Activated CD8-positive, alpha-beta T cell treated with anti-CD3 and anti-CD28 coated beads for 36 hours (primary cell): ENCODE measurements at regions not wholly inside any gene's neighbourhood (a gene's known extent, or its start where the extent isn't known, plus 50 kb on each side); places are given as distances from the start of the nearest gene placed in this dataset.

Experiments used
- ATAC-seq: fragments of 200-7000 bp; cut with Tn5 transposase; one replicate; pipeline ENCODE4 v1.10.0; 2021; ENCODE audit warnings: mild to moderate bottlenecking, moderate library complexity
- CTCF ChIA-PET: fragments of 350-600 bp; sonication (Branson Sonifier 250); formaldehyde crosslinking; loops from one replicate; lab custom pipeline; 2021; ENCODE audit warnings: antibody characterized with exemption; lab: Charles Lee
- POLR2A ChIA-PET: fragments of 350-600 bp; sonication (Branson Sonifier 250); formaldehyde crosslinking; loops from one replicate; lab custom pipeline; 2021; ENCODE audit warnings: antibody characterized with exemption; lab: Charles Lee
- DNase-seq: peaks from one replicate; pipeline ENCODE4 v3.0.0-alpha.2; 2020
- H3K27ac Mint-ChIP-seq: one replicate; pipeline ENCODE4 v1.8.0; 2021; ENCODE audit warnings: mild to moderate bottlenecking, mixed read lengths
- H3K27me3 Mint-ChIP-seq: one replicate; pipeline ENCODE4 v1.8.0; 2021; ENCODE audit warnings: mixed read lengths
- H3K36me3 Mint-ChIP-seq: one replicate; pipeline ENCODE4 v1.8.0; 2021; ENCODE audit warnings: low read depth, mixed read lengths
- H3K4me1 Mint-ChIP-seq: one replicate; pipeline ENCODE4 v1.8.0; 2021; ENCODE audit warnings: low read depth, mixed read lengths
- H3K4me3 Mint-ChIP-seq: one replicate; pipeline ENCODE4 v1.8.0; 2021; ENCODE audit warnings: mild to moderate bottlenecking, moderate library complexity, mixed read lengths
- H3K9me3 Mint-ChIP-seq: one replicate; pipeline ENCODE4 v1.8.0; 2021; ENCODE audit warnings: mixed read lengths
- CTCF ChIP-seq: fragments of 200-600 bp; IDR thresholded peaks from one replicate; pipeline ENCODE4 v1.8.0; 2022; ENCODE audit warnings: antibody characterized with exemption, mild to moderate bottlenecking
- intact Hi-C: fragments of 100-400 bp; cut with micrococcal nuclease; formaldehyde crosslinking; loops from one replicate; pipeline ENCODE4 v1.10.0; 2022

DNA sequence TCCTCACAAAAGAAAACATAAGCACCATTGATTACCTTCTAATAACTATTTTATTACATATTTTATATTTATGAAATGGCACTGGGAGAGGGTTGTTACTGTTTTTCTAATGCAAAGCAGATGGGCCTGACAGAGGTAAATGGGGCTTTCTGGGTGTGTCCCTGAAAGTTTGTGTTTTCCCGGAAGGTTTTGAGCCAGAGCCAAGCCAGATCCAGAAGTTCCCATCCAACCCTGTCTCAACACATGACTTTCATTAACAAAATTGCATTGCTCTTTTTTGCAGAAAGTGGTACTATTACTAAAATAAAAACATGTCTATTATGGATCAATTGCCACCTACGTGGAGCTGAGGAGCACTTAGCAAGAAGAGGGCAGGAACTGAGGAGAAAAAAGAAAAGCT is 181.3 kb downstream of the RAB28 start:
- CTCF ChIA-PET, result no interaction called here
- Mint-ChIP-seq H3K9me3 (peaks cover 22% of the 10 kb centered on the region), H3K4me1 (no peaks in the 10 kb centered on the region), H3K27ac (no peak overlapping the region), H3K27me3 (no peaks in the 10 kb centered on the region), H3K36me3 (peaks cover 22% of the 10 kb centered on the region), H3K4me3 (no peak overlapping the region)
- POLR2A ChIA-PET, result no interaction called here
- intact Hi-C loops, result no loop called here
- no peak for TF ChIP-seq CTCF
- no peak for DNase-seq
- ATAC-seq, result no peak

GRCh38 chr4:13299343-13299742 is 184.8 kb downstream of the RAB28 start:
- intact Hi-C loops, result no loop called here
- ATAC-seq, result no peak

DNA sequence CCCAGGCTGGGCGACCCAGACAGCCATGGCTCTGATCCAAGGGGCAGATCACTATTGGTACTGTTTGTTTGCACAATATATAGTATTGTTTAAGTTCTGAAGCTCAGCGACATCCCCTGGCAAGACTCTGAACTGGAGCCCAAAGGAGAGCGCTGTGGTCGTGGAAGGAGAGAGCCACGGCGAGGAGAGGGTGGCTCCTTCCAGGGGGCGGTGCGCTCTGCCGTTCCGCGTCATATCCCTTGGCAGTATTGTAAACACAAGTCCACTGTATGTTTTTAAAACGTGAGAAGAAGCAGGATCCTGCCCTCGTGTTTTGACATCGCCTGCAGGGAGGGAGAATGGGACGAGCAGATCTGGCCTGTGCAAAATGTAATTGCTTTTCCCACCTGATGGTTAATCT is 185.5 kb downstream of the RAB28 start:
- no peak overlapping the region for H3K27ac Mint-ChIP-seq
- H3K4me1 Mint-ChIP-seq, result no peaks in the 10 kb centered on the region
- peaks cover 30% of the 10 kb centered on the region for H3K36me3 Mint-ChIP-seq
- intact Hi-C loops, result no loop called here
- peaks cover 28% of the 10 kb centered on the region for H3K9me3 Mint-ChIP-seq
- ChIA-PET POLR2A (no interaction called here), CTCF (no interaction called here)
- DNase-seq (no peak), ATAC-seq (no peak)
- no peak for TF ChIP-seq CTCF
- H3K4me3 Mint-ChIP-seq, result no peak overlapping the region
- no peaks in the 10 kb centered on the region for H3K27me3 Mint-ChIP-seq

More at GRCh38 chr4:13299343-13299742, 184.8 kb downstream of the RAB28 start:
- Mint-ChIP-seq H3K4me1 (no peaks in the 10 kb centered on the region), H3K27me3 (no peaks in the 10 kb centered on the region), H3K9me3 (peaks cover 28% of the 10 kb centered on the region), H3K36me3 (peaks cover 28% of the 10 kb centered on the region), H3K4me3 (no peak overlapping the region), H3K27ac (no peak overlapping the region)
- ChIA-PET POLR2A (no interaction called here), CTCF (no interaction called here)
- no peak for DNase-seq
- no peak for TF ChIP-seq CTCF

DNA sequence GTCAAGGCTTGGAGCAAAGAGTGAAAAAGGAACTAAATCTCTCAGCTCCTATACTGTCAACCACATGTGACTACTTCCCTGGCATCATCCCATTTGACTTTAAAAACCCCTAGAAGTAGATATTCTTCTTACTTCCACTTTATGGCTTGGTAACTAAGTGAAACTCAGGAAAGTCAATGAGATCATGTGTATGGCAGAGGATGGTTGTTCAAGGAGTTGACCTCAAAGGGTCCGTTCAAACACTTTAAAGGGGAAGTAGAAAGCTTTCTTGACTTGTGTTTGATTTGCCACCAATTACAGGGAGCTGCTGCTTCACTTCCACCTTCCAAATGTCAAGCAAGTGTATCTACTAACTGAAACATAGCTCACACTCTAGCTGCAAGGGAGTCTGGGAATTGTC is 187.2 kb downstream of the RAB28 start:
- POLR2A ChIA-PET, result no interaction called here
- no peak for DNase-seq
- TF ChIP-seq CTCF, result no peak

GRCh38 chr4:13294961-13295605 is 189.1 kb downstream of the RAB28 start:
- Mint-ChIP-seq H3K4me1 (no peaks in the 10 kb centered on the region), H3K27ac (no peak overlapping the region), H3K4me3 (no peak overlapping the region), H3K27me3 (no peaks in the 10 kb centered on the region), H3K36me3 (peaks cover 32% of the 10 kb centered on the region), H3K9me3 (peaks cover 14% of the 10 kb centered on the region)
- ChIA-PET CTCF (interaction anchor here (0.6 kb wide), 1 partner anchor 14 kb away, joined by 3 read pairs; no protein-coding TSS in a partner anchor), POLR2A (no interaction called here)
- DNase-seq (no peak), ATAC-seq (no peak)
- intact Hi-C loops, result no loop called here
- no peak for TF ChIP-seq CTCF

More for the DNA sequence above, 187.2 kb downstream of the RAB28 start:
- Mint-ChIP-seq H3K4me3 (no peak overlapping the region), H3K4me1 (no peaks in the 10 kb centered on the region), H3K27ac (no peak overlapping the region), H3K9me3 (peaks cover 26% of the 10 kb centered on the region), H3K36me3 (peaks cover 38% of the 10 kb centered on the region), H3K27me3 (no peaks in the 10 kb centered on the region)
- intact Hi-C loops, result no loop called here
- CTCF ChIA-PET, result no interaction called here
- no peak for ATAC-seq
